HG03095 (cell line): ENCODE measurements at regions not wholly inside any gene's neighbourhood (a gene's known extent, or its start where the extent isn't known, plus 50 kb on each side); places are given as distances from the start of the nearest gene placed in this dataset.
"Not testable (repeated sequence)": the region's sequence is repeated elsewhere in the genome, so short reads cannot be mapped to it uniquely, and the experiment has no call there.

Experiments
- ATAC-seq: cut with Tn5 transposase; IDR thresholded peaks from one replicate; pipeline ENCODE4 v1.9.1; 2021; ENCODE audit warnings: moderate library complexity; ENCODE audit not compliant: unreplicated experiment

GRCh38 chr9:113664181-113664875, 200.8 kb downstream of the RGS3 start:
- no peak for ATAC-seq

- no peak for ATAC-seq
These were observed 201.5 kb downstream of the RGS3 start for GRCh38 chr9:113665064-113665463.

GRCh38 chr9:113665756-113666155, 202.2 kb downstream of the RGS3 start:
- no peak for ATAC-seq

GRCh38 chr9:113668061-113668460, 204.5 kb downstream of the RGS3 start:
- no peak for ATAC-seq

GRCh38 chr9:113669522-113670115, 206.1 kb downstream of the RGS3 start:
- no peak for ATAC-seq

- ATAC-seq: no peak
These were observed 202.4 kb upstream of the ZNF618 start for GRCh38 chr9:113673726-113674125.

- no peak for ATAC-seq
These were observed 201.7 kb upstream of the ZNF618 start for GRCh38 chr9:113674436-113674835.

- ATAC-seq: no peak
These were observed 200.6 kb upstream of the ZNF618 start for GRCh38 chr9:113675475-113675941.

GRCh38 chr9:113677057-113677456, 199.1 kb upstream of the ZNF618 start:
- ATAC-seq: no peak

- ATAC-seq: no peak
These were observed 198.5 kb upstream of the ZNF618 start for GRCh38 chr9:113677569-113677968.

- ATAC-seq: no peak
These were observed 197.8 kb upstream of the ZNF618 start for GRCh38 chr9:113678119-113678858.

GRCh38 chr9:113678859-113679256, 197.3 kb upstream of the ZNF618 start:
- no peak for ATAC-seq

- ATAC-seq: no peak
These were observed 193.8 kb upstream of the ZNF618 start for GRCh38 chr9:113682297-113682771.

GRCh38 chr9:113685636-113686035, 190.5 kb upstream of the ZNF618 start:
- not testable (repeated sequence) for ATAC-seq

- ATAC-seq: no peak
These were observed 188.9 kb upstream of the ZNF618 start for GRCh38 chr9:113687107-113687679.

GRCh38 chr9:113687680-113688371, 188.3 kb upstream of the ZNF618 start:
- no peak for ATAC-seq

- no peak for ATAC-seq
These were observed 185.9 kb upstream of the ZNF618 start for GRCh38 chr9:113690055-113690740.

- ATAC-seq: no peak
These were observed 183.9 kb upstream of the ZNF618 start for GRCh38 chr9:113692256-113692655.

- no peak for ATAC-seq
These were observed 181.2 kb upstream of the ZNF618 start for GRCh38 chr9:113694912-113695311.

GRCh38 chr9:113695440-113695851, 180.7 kb upstream of the ZNF618 start:
- no peak for ATAC-seq
